LNCAP (cell line): ENCODE measurements at regions not wholly inside any gene's neighbourhood (a gene's known extent, or its start where the extent isn't known, plus 50 kb on each side); places are given as distances from the start of the nearest gene placed in this dataset.

Experiments
- CTCF ChIP-seq: fragments of 450-650 bp; IDR thresholded peaks from 2 replicates; pipeline ENCODE4 v1.5.1; 2017; ENCODE audit warnings: mild to moderate bottlenecking

- no peak for TF ChIP-seq CTCF
Observed at GRCh38 chr7:146057958-146058357, 58.6 kb upstream of the CNTNAP2 start.

DNA sequence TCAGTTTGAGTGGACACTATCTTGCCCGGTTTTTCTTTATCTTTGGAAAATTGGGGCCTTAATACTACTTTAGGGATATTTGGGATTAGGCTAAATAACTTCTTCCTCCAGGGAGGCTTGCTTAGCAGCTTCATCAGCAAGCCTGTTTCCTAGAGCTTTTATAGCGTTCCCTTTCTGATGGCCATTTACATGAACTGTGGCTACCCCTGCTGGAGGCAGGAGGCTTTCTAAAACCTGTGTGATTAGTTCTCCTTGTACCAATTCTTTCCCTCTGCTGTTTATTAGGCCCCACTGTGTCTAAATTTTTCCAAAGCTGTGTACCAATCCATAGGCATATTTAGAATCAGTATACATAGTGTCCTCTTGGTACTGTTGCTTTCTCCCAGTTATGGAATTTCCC, 61.7 kb upstream of the CNTNAP2 start:
- no peak for TF ChIP-seq CTCF

- no peak for TF ChIP-seq CTCF
Observed at GRCh38 chr7:146053492-146053891, 63.1 kb upstream of the CNTNAP2 start.

- TF ChIP-seq CTCF, result no peak
Observed at GRCh38 chr7:146028251-146028750, 88.3 kb upstream of the CNTNAP2 start.

DNA sequence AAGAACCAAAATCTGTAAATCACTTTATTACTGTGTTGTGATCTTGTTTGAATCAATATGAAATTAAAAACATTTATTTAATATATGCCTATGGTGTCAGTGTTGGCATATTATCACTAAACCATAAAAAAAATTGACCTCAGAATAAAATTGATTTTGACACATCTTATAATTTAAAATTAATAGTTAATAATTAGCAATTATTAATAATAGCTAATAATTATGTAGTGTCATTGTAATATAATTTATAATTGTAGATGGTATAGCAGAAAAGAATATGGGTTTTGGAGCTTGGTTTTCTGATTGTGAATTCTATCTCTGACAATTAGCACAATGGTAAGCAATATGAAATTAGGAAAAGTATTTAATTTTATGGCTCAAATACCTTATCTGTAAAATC, 89.4 kb upstream of the CNTNAP2 start:
- TF ChIP-seq CTCF, result no peak

- no peak for TF ChIP-seq CTCF
Observed at GRCh38 chr7:146022776-146023175, 93.8 kb upstream of the CNTNAP2 start.

DNA sequence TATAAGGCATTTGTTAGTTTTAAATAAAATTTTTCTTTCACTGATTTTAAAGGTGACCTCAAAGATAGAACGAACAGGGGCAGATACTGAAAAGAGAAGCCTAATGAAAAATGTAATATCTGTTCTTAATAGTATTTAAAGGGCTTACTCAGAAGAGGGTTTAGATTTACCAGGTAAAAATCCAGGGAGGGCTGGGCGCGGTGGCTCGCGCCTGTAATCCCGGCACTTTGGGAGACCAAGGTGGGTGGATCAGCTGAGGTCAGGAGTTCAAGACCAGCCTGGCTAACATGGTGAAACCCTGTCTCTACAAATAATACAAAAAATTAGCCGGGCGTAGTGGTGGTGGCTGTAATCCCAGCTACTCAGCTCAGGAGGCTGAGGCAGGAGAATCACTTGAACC, 108.3 kb upstream of the CNTNAP2 start:
- TF ChIP-seq CTCF, result no peak

- TF ChIP-seq CTCF, result no peak
Observed at GRCh38 chr7:146004805-146005204, 111.8 kb upstream of the CNTNAP2 start.
